ENCODE measurements at regions not wholly inside any gene's neighbourhood (a gene's known extent, or its start where the extent isn't known, plus 50 kb on each side); places are given as distances from the start of the nearest gene placed in this dataset.

DNA sequence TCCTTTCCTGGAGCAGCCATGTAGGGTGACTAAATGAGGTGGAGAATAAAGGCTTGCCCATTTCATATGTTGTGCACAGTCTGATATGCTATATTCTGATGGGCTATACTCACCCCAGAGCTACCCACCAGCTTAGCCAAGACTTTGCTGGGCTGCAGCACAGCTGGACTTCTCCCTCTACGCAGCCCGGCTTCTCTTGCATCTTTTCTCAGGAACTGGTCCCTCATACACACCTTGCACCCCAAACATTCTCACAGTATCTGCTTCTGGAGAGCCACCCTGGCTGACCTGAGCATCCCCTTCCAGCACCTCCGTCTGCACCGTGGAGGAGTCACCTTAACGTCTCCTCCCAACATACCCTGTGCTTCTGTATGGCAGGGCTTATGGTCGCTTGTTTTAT lies 150.8 kb upstream of the PMEPA1 start:
- H3K4me3 ChIP-seq (ENCODE audit: low read depth, low read length), result no peak overlapping the region
- H3K9me3 Mint-ChIP-seq, result peaks cover 0 to 1% (median 0%) of the 10 kb centered on the region in 7 donors
- H3K36me3 ChIP-seq (ENCODE audit: control insufficient read depth, insufficient read depth, low read length), result no peaks in the 10 kb centered on the region
- ATAC-seq (ENCODE audit: low read depth in 2 of 2) (no peak), DNase-seq (no peak)
- no peak overlapping the region for H3K4me3 Mint-ChIP-seq
- H3K27ac Mint-ChIP-seq, result no peak overlapping the region
- H3K4me1 Mint-ChIP-seq, result peaks cover 0 to 7% (median 2%) of the 10 kb centered on the region in 4 donors
- peaks cover 2% of the 10 kb centered on the region for H3K27me3 Mint-ChIP-seq
- H3K36me3 Mint-ChIP-seq, result no peaks in the 10 kb centered on the region
- peaks cover 5% of the 10 kb centered on the region for H3K27me3 ChIP-seq (ENCODE audit: control insufficient read depth, insufficient read depth, low read length)
- H3K4me1 ChIP-seq (ENCODE audit: control insufficient read depth, insufficient read depth, low read length, poor library complexity, severe bottlenecking), result no peaks in the 10 kb centered on the region
- no peak overlapping the region for H3K27ac ChIP-seq (ENCODE audit: insufficient read depth, low read length, poor library complexity, severe bottlenecking)
- H3K9me3 ChIP-seq (ENCODE audit: control insufficient read depth in 2 of 2, low read length in 2 of 2), result no peaks in the 10 kb centered on the region

DNA sequence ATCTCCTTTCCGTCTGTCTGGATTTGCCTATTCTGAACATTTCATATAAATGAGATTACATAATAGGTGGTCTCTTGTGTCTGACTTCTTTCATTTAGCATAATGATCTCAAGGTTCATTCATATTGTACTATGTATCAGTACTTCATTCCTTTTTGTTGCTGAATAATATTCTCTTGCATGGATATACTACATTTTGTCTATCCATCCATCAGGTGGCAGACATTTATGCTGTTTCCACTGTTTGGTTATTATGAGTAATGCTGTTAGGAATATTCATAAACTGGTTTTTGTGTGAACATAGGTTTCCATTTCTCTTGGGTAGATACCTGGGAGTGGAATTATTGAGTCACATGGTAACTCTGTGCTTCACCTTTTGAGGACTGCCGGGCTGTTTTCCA lies 148.2 kb upstream of the PMEPA1 start:
- Histone ChIP-seq H3K9me3 (ENCODE audit: control insufficient read depth in 2 of 2, low read length in 2 of 2) (no peaks in the 10 kb centered on the region), H3K27ac (ENCODE audit: insufficient read depth, low read length, poor library complexity, severe bottlenecking) (no peak overlapping the region), H3K4me3 (ENCODE audit: low read depth, low read length) (no peak overlapping the region), H3K27me3 (ENCODE audit: control insufficient read depth, insufficient read depth, low read length) (peaks cover 2% of the 10 kb centered on the region), H3K4me1 (ENCODE audit: control insufficient read depth, insufficient read depth, low read length, poor library complexity, severe bottlenecking) (no peaks in the 10 kb centered on the region), H3K36me3 (ENCODE audit: control insufficient read depth, insufficient read depth, low read length) (no peaks in the 10 kb centered on the region)
- DNase-seq, result no peak
- Mint-ChIP-seq H3K27me3 (no peaks in the 10 kb centered on the region), H3K4me1 (no peaks in the 10 kb centered on the region), H3K4me3 (no peak overlapping the region), H3K9me3 (peaks cover 0 to 1% (median 0%) of the 10 kb centered on the region in 7 donors), H3K36me3 (no peaks in the 10 kb centered on the region), H3K27ac (no peak overlapping the region)
- ATAC-seq (ENCODE audit: low read depth in 2 of 2), result no peak

DNA sequence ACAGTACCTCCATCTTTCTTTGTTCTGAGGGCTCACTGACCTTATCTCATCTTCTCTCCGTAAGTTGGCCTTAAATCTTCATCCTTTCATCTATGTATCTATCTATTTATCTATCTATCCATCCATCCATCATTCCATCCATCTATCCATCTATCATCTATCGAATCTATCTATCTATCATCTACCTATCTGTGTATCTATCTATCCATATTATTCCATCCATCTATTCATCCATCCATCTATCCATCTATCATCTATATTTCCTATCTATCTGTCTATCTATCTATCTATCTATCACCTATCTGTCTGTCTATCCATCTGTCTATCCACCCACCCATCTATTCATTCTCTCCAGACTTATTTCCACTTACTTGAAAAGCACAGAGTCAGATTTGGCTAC lies 147.3 kb upstream of the PMEPA1 start:
- Mint-ChIP-seq H3K27ac (no peak overlapping the region), H3K36me3 (no peaks in the 10 kb centered on the region), H3K27me3 (peaks cover 4% of the 10 kb centered on the region), H3K9me3 (peaks cover 0 to 1% (median 0%) of the 10 kb centered on the region in 7 donors), H3K4me1 (no peaks in the 10 kb centered on the region), H3K4me3 (no peak overlapping the region)
- Histone ChIP-seq H3K27ac (ENCODE audit: insufficient read depth, low read length, poor library complexity, severe bottlenecking) (no peak overlapping the region), H3K9me3 (ENCODE audit: control insufficient read depth in 2 of 2, low read length in 2 of 2) (no peaks in the 10 kb centered on the region), H3K36me3 (ENCODE audit: control insufficient read depth, insufficient read depth, low read length) (no peaks in the 10 kb centered on the region), H3K4me1 (ENCODE audit: control insufficient read depth, insufficient read depth, low read length, poor library complexity, severe bottlenecking) (no peaks in the 10 kb centered on the region), H3K27me3 (ENCODE audit: control insufficient read depth, insufficient read depth, low read length) (peaks cover 3% of the 10 kb centered on the region), H3K4me3 (ENCODE audit: low read depth, low read length) (no peak overlapping the region)
- no peak for ATAC-seq (ENCODE audit: low read depth in 2 of 2)
- no peak for DNase-seq

DNA sequence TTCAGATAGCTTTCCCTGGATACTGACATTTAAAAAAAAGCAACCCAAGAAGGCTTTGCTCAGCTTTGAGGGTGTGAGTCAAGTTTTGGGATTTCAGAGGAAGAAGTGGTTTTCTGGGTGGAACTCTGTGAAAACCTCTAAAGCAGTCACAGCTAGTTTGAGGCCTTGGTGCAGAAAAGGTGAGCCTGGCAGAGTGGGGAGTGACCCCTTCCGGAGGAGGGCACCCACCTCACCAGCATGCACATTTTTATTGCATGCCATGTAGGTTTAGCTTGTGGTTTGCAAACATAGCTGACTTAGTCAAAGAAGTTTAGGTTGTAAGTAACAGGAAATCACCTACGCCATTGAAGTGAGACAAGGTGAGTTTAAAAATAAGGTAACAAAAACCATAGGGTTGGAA lies 146.8 kb upstream of the PMEPA1 start:
- H3K4me3 Mint-ChIP-seq, result no peak overlapping the region
- Histone ChIP-seq H3K27me3 (ENCODE audit: control insufficient read depth, insufficient read depth, low read length) (peaks cover 5% of the 10 kb centered on the region), H3K27ac (ENCODE audit: insufficient read depth, low read length, poor library complexity, severe bottlenecking) (no peak overlapping the region), H3K9me3 (ENCODE audit: control insufficient read depth in 2 of 2, low read length in 2 of 2) (no peaks in the 10 kb centered on the region), H3K36me3 (ENCODE audit: control insufficient read depth, insufficient read depth, low read length) (no peaks in the 10 kb centered on the region), H3K4me3 (ENCODE audit: low read depth, low read length) (no peak overlapping the region), H3K4me1 (ENCODE audit: control insufficient read depth, insufficient read depth, low read length, poor library complexity, severe bottlenecking) (no peaks in the 10 kb centered on the region)
- no peaks in the 10 kb centered on the region for H3K4me1 Mint-ChIP-seq
- H3K27me3 Mint-ChIP-seq, result peaks cover 6% of the 10 kb centered on the region
- no peak for ATAC-seq (ENCODE audit: low read depth in 2 of 2)
- peaks cover 0 to 1% (median 0%) of the 10 kb centered on the region in 7 donors for H3K9me3 Mint-ChIP-seq
- no peak overlapping the region for H3K27ac Mint-ChIP-seq
- DNase-seq, result no peak
- no peaks in the 10 kb centered on the region for H3K36me3 Mint-ChIP-seq

DNA sequence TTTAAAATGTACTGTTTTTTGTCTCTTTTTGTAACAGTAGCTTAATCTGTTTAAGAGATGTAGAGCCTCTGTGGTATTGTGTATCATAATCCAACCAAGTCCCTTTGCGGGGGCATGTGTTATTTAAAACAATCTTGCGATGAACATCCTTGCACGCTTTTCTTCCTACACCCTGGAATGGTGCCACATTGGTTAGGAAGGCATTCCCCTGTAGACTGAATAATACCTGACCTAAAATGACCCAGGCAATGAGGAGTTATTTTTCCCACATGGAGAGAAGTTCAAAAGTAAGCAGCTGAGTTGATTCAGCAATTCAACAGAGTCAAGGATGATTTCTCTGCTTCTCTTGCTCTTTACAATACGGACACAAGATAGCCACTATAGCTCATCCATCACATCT lies 142.0 kb upstream of the PMEPA1 start:
- H3K27me3 ChIP-seq (ENCODE audit: control insufficient read depth, insufficient read depth, low read length), result peaks cover 5% of the 10 kb centered on the region
- DNase-seq (no peak), ATAC-seq (ENCODE audit: low read depth in 2 of 2) (no peak)
- Mint-ChIP-seq H3K27me3 (peaks cover 14% of the 10 kb centered on the region), H3K4me3 (no peak overlapping the region), H3K9me3 (peaks cover 0 to 2% (median 0%) of the 10 kb centered on the region in 7 donors), H3K4me1 (no peaks in the 10 kb centered on the region), H3K36me3 (no peaks in the 10 kb centered on the region), H3K27ac (no peak overlapping the region)
- H3K36me3 ChIP-seq (ENCODE audit: control insufficient read depth, insufficient read depth, low read length), result no peaks in the 10 kb centered on the region
- H3K4me3 ChIP-seq (ENCODE audit: low read depth, low read length), result no peak overlapping the region
- no peaks in the 10 kb centered on the region for H3K4me1 ChIP-seq (ENCODE audit: control insufficient read depth, insufficient read depth, low read length, poor library complexity, severe bottlenecking)
- H3K9me3 ChIP-seq (ENCODE audit: control insufficient read depth in 2 of 2, low read length in 2 of 2), result no peaks in the 10 kb centered on the region
- H3K27ac ChIP-seq (ENCODE audit: insufficient read depth, low read length, poor library complexity, severe bottlenecking), result no peak overlapping the region

DNA sequence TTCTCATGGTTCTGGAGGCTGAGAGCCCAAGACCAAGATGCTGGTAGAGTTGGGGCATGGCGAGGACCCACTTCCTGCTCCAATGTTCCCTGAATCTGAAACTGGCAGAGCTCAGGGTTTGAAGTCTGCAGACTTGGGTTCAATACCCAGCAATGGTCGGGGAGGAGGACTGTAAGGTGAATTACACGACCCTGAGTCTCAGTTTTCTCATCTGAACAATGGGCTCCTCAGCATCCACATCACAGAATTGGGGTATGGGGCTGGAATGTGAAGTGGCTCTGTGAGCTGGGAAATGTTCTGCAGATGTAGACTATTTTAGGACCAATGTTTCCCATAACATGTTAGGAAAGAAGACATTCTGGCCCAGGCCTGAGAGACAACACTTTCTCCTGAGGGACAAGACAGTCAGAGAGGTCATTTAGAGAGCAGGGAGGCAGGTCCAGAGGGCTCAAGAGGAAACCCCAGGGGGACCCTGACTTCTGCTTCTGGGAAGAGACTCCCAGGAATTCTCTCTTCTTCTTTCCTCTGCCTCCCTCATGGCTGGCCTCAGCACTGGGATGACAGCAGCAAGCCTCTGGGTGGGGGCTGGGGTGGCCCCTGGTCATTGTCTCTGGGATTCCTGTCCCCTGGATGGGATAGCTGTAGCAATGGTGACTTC lies 141.3 kb upstream of the PMEPA1 start:
- ATAC-seq (ENCODE audit: low read depth in 2 of 2), result no peak

DNA sequence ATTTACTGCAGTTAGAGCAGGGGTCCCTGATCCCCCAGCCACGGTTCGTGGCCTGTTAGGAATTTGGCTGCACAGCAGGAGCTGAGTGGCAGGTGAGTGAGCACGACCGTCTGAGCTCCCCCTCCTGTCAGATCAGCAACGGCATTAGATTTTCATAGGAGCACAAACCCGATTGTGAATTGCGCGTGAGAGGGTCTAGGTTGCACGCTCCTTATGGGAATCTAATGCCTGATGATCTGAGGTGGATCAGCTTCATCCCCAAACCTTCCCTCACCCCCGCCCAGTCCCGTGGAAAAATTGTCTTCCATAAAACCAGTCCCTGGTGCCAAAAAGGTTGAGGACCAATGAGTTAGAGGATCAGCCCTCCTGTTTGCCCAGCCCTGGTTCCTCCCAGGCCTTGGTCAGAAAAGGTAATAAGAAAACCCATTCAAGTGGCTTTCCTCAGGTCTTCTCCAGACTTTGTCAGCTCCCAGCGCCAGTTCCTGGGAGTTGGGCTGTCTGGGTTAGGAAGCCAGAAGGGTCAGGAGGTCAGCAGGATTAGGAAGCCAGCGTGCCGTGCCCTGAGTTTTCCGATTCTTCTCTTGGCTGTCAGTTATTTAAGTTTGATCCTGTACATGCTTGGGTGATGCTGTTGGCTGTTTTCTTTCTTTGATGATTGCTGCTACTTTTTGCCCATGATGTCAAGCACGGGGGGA lies 139.9 kb upstream of the PMEPA1 start:
- Histone ChIP-seq H3K27me3 (ENCODE audit: control insufficient read depth, insufficient read depth, low read length) (peaks cover 3% of the 10 kb centered on the region), H3K36me3 (ENCODE audit: control insufficient read depth, insufficient read depth, low read length) (no peaks in the 10 kb centered on the region), H3K9me3 (ENCODE audit: control insufficient read depth in 2 of 2, low read length in 2 of 2) (no peaks in the 10 kb centered on the region), H3K4me1 (ENCODE audit: control insufficient read depth, insufficient read depth, low read length, poor library complexity, severe bottlenecking) (no peaks in the 10 kb centered on the region), H3K27ac (ENCODE audit: insufficient read depth, low read length, poor library complexity, severe bottlenecking) (no peak overlapping the region), H3K4me3 (ENCODE audit: low read depth, low read length) (no peak overlapping the region)
- ATAC-seq (ENCODE audit: low read depth in 2 of 2) (no peak), DNase-seq (no peak)
- Mint-ChIP-seq H3K4me1 (no peaks in the 10 kb centered on the region), H3K27ac (no peak overlapping the region), H3K9me3 (peaks cover 0 to 2% (median 0%) of the 10 kb centered on the region in 7 donors), H3K4me3 (no peak overlapping the region), H3K27me3 (peaks cover 21% of the 10 kb centered on the region), H3K36me3 (no peaks in the 10 kb centered on the region)

More for the DNA sequence above, 141.3 kb upstream of the PMEPA1 start:
- H3K4me3 Mint-ChIP-seq, result no peak overlapping the region
- no peak overlapping the region for H3K27ac Mint-ChIP-seq
- peaks cover 18% of the 10 kb centered on the region for H3K27me3 Mint-ChIP-seq
- no peak for DNase-seq
- Histone ChIP-seq H3K27ac (ENCODE audit: insufficient read depth, low read length, poor library complexity, severe bottlenecking) (no peak overlapping the region), H3K4me1 (ENCODE audit: control insufficient read depth, insufficient read depth, low read length, poor library complexity, severe bottlenecking) (no peaks in the 10 kb centered on the region), H3K36me3 (ENCODE audit: control insufficient read depth, insufficient read depth, low read length) (no peaks in the 10 kb centered on the region), H3K4me3 (ENCODE audit: low read depth, low read length) (no peak overlapping the region), H3K9me3 (ENCODE audit: control insufficient read depth in 2 of 2, low read length in 2 of 2) (no peaks in the 10 kb centered on the region), H3K27me3 (ENCODE audit: control insufficient read depth, insufficient read depth, low read length) (peaks cover 5% of the 10 kb centered on the region)
- no peaks in the 10 kb centered on the region for H3K36me3 Mint-ChIP-seq
- H3K4me1 Mint-ChIP-seq, result no peaks in the 10 kb centered on the region
- peaks cover 0 to 2% (median 0%) of the 10 kb centered on the region in 7 donors for H3K9me3 Mint-ChIP-seq

DNA sequence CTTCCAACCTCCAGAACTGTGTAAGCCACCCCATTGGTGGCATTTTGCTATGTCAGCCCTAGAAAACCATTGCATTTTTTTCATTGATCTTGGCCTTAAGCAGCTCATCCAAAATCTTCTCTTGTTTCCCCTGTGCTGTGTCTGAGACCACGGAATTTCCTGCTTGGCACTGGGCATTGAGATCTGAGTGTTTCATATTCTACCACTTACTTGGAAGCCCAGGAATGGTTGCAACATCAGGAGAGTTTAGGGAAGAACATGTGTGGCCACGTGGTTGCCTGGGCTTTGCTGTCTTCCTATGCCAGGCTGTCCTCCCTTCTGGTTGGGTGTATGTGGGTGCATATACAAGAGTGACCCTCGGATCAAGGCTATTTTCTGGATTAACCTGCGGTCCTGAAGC lies 139.3 kb upstream of the PMEPA1 start:
- Mint-ChIP-seq H3K9me3 (peaks cover 0 to 2% (median 0%) of the 10 kb centered on the region in 7 donors), H3K27ac (no peak overlapping the region), H3K27me3 (peaks cover 21% of the 10 kb centered on the region), H3K4me3 (no peak overlapping the region), H3K36me3 (no peaks in the 10 kb centered on the region), H3K4me1 (no peaks in the 10 kb centered on the region)
- H3K27ac ChIP-seq (ENCODE audit: insufficient read depth, low read length, poor library complexity, severe bottlenecking), result no peak overlapping the region
- H3K27me3 ChIP-seq (ENCODE audit: control insufficient read depth, insufficient read depth, low read length), result peaks cover 3% of the 10 kb centered on the region
- no peak for ATAC-seq (ENCODE audit: low read depth in 2 of 2)
- H3K36me3 ChIP-seq (ENCODE audit: control insufficient read depth, insufficient read depth, low read length), result no peaks in the 10 kb centered on the region
- H3K4me1 ChIP-seq (ENCODE audit: control insufficient read depth, insufficient read depth, low read length, poor library complexity, severe bottlenecking), result no peaks in the 10 kb centered on the region
- H3K4me3 ChIP-seq (ENCODE audit: low read depth, low read length), result no peak overlapping the region
- no peaks in the 10 kb centered on the region for H3K9me3 ChIP-seq (ENCODE audit: control insufficient read depth in 2 of 2, low read length in 2 of 2)
- no peak for DNase-seq

All from CD4-positive, CD25-positive, alpha-beta regulatory T cell (primary cell).